PC-3 (cell line): ENCODE measurements at regions not wholly inside any gene's neighbourhood (a gene's known extent, or its start where the extent isn't known, plus 50 kb on each side); places are given as distances from the start of the nearest gene placed in this dataset.

Experiments used
- ATAC-seq: fragments of 200-7000 bp; cut with Tn5 transposase; 2 replicates; pipeline ENCODE4 v1.9.1; 2020; ENCODE audit warnings: mild to moderate bottlenecking, moderate library complexity
- BruUV-seq: library from RNA; stranded (reverse); fragments of 400-500 nt; replicated peaks from 2 replicates; lab custom pipeline; 2021; lab: Mats Ljungman, UMichigan
- CTCF ChIA-PET: fragments of 300-600 bp; sonication (Branson Sonifier 250); formaldehyde crosslinking; loops from one replicate; lab custom pipeline; 2022; ENCODE audit warnings: antibody characterized with exemption; lab: Charles Lee
- POLR2A ChIA-PET: fragments of 300-600 bp; sonication (Branson Sonifier 250); formaldehyde crosslinking; loops from one replicate; lab custom pipeline; 2022; ENCODE audit warnings: antibody characterized with exemption; ENCODE audit not compliant: unreplicated experiment; lab: Charles Lee
- DNase-seq: peaks from one replicate; pipeline ENCODE4 v3.0.0-alpha.2; 2015
- H2AFZ ChIP-seq: fragments of 300-600 bp; sonication (generic); 2 replicates; pipeline ENCODE4 v1.6.0; 2016; ENCODE audit warnings: antibody characterized with exemption, low read length
- H3F3A ChIP-seq: fragments of 300-600 bp; sonication (generic); one replicate; pipeline ENCODE4 v1.6.0; 2017; ENCODE audit warnings: antibody characterized with exemption, low read length, control low read depth, mild to moderate bottlenecking; ENCODE audit not compliant: unreplicated experiment
- H3K27ac ChIP-seq: fragments of 300-600 bp; sonication (generic); 2 replicates; pipeline ENCODE4 v1.5.1; 2016; ENCODE audit warnings: mild to moderate bottlenecking, low read length
- H3K27me3 ChIP-seq: fragments of 300-600 bp; sonication (generic); 2 replicates; pipeline ENCODE4 v1.6.1; 2016; ENCODE audit warnings: low read length, mixed read lengths
- H3K36me3 ChIP-seq: fragments of 300-600 bp; sonication (generic); 2 replicates; pipeline ENCODE4 v1.6.1; 2016; ENCODE audit warnings: low read depth, mixed run types, low read length, mixed read lengths
- H3K4me1 ChIP-seq: fragments of 300-600 bp; sonication (generic); 2 replicates; pipeline ENCODE4 v1.5.1; 2016; ENCODE audit warnings: low read length; ENCODE audit not compliant: insufficient read depth
- H3K4me2 ChIP-seq: fragments of 300-600 bp; sonication (generic); 2 replicates; pipeline ENCODE4 v1.6.0; 2016; ENCODE audit warnings: low read length
- H3K4me3 ChIP-seq: fragments of 300-600 bp; sonication (generic); 2 replicates; pipeline ENCODE4 v1.5.1; 2016; ENCODE audit warnings: mild to moderate bottlenecking, low read length, mixed read lengths
- H3K79me2 ChIP-seq: fragments of 300-600 bp; sonication (generic); 2 replicates; pipeline ENCODE4 v1.6.1; 2017; ENCODE audit warnings: low read length, mixed read lengths
- H3K9ac ChIP-seq: fragments of 300-600 bp; sonication (generic); 2 replicates; pipeline ENCODE4 v1.6.0; 2016; ENCODE audit warnings: mild to moderate bottlenecking, low read length
- H3K9me2 ChIP-seq: fragments of 300-600 bp; sonication (generic); replicated peaks from 2 replicates; pipeline ENCODE4 v1.6.1; 2016; ENCODE audit warnings: mixed run types, low read length, mixed read lengths
- H3K9me3 ChIP-seq: fragments of 300-600 bp; sonication (generic); 2 replicates; pipeline ENCODE4 v1.6.1; 2016; ENCODE audit warnings: low read length, mixed read lengths
- H4K20me1 ChIP-seq: fragments of 300-600 bp; sonication (generic); 2 replicates; pipeline ENCODE4 v1.6.1; 2016; ENCODE audit warnings: low read length, mixed read lengths
- EZH2 ChIP-seq: fragments of 300-600 bp; sonication (generic); IDR thresholded peaks from one replicate; pipeline ENCODE4 v1.6.1; 2017; ENCODE audit warnings: antibody characterized with exemption, mild to moderate bottlenecking, low read length; ENCODE audit not compliant: unreplicated experiment
- EZH2phosphoT487 ChIP-seq: fragments of 300-600 bp; sonication (generic); IDR thresholded peaks from 2 replicates; pipeline ENCODE4 v1.6.1; 2018; ENCODE audit warnings: mild to moderate bottlenecking, antibody characterized with exemption, low read length, borderline replicate concordance
- intact Hi-C: fragments of 100-400 bp; cut with micrococcal nuclease; formaldehyde crosslinking; loops from 2 replicates; pipeline ENCODE4 v1.9.0; 2023
- TF ChIP-seq, protein P1 (sequence below): fragments of 300-600 bp; sonication (generic); conservative IDR thresholded peaks from 2 replicates; pipeline ENCODE4 v1.5.1; 2017; ENCODE audit warnings: antibody characterized with exemption, low read depth, mild to moderate bottlenecking, low read length

DNA sequence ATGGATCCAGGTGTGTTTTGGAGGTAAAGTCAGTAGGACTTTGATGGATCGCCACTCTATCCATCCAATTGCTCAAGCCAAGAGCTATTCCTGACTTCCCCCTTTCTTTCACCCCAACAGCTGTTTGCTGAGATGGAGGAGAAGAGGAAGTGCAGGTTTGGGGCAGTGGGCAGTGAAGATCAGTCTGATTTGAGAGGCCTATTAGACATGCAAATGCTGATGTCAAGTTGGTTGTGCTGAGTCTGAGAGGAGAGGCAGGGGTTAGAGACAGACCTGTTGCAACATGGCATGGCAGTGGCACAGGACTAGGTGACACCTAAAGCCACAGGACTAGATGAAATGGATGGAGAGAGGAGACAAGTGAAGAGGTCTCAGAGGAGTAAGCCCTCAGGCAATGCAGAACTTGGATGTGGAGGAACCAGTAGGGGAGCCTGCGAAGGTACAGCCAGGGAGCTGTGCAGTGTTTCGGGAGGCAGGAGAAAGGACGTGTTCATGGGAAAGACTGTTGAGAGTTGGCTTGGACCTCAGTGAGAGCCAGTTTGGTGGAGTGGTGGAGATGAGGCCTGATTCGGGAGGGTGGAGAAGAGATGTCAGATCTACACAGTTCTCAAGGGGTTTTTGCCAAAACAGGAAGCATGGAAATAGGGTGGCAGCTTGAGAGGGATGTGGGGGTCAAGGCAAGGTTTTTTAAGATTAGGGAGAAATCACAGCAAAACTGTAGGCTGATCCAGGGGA, 175.0 kb downstream of the MACROH2A1 start:
- no peak for ATAC-seq
- no peaks in the 10 kb centered on the region for H3K79me2 ChIP-seq
- peaks cover 15% of the 10 kb centered on the region for H3K4me1 ChIP-seq
- DNase-seq: no peak
- ChIA-PET CTCF (no interaction called here), POLR2A (no interaction called here)
- H3K4me2 ChIP-seq: no peak overlapping the region
- BruUV-seq: no TSS peak
- no peaks in the 10 kb centered on the region for H3K9me3 ChIP-seq
- no peak overlapping the region for H3K27ac ChIP-seq
- intact Hi-C loops: no loop called here
- no peaks in the 10 kb centered on the region for H4K20me1 ChIP-seq
- no peaks in the 10 kb centered on the region for H3K36me3 ChIP-seq
- no peaks in the 10 kb centered on the region for H3K27me3 ChIP-seq
- H3F3A ChIP-seq: no peaks in the 10 kb centered on the region
- TF ChIP-seq EZH2: no peak
- TF ChIP-seq, protein P1, sequence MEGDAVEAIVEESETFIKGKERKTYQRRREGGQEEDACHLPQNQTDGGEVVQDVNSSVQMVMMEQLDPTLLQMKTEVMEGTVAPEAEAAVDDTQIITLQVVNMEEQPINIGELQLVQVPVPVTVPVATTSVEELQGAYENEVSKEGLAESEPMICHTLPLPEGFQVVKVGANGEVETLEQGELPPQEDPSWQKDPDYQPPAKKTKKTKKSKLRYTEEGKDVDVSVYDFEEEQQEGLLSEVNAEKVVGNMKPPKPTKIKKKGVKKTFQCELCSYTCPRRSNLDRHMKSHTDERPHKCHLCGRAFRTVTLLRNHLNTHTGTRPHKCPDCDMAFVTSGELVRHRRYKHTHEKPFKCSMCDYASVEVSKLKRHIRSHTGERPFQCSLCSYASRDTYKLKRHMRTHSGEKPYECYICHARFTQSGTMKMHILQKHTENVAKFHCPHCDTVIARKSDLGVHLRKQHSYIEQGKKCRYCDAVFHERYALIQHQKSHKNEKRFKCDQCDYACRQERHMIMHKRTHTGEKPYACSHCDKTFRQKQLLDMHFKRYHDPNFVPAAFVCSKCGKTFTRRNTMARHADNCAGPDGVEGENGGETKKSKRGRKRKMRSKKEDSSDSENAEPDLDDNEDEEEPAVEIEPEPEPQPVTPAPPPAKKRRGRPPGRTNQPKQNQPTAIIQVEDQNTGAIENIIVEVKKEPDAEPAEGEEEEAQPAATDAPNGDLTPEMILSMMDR: no peak
- no peak overlapping the region for H3K9ac ChIP-seq
- H3K9me2 ChIP-seq: no peaks in the 10 kb centered on the region
- H3K4me3 ChIP-seq: no peak overlapping the region
- no peak overlapping the region for H2AFZ ChIP-seq

DNA sequence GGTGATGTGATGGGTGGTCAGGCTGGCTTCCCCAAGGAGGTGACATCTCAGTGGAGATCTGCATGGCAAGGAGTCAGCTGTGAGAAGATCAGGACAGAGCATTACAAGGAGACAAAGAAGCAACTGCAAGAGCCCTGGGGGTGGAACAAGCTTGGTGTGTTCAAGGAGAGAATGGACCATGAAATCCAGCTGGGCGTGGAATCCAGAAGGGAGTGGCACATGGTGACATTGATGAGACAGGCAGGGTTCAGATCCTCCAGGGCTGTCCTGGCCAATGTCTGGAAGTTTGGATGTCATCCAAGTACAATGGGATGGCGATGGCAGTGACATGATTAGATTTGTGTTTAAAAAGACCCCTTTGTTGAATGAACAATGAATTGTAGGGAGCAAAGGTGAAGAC, 175.6 kb downstream of the MACROH2A1 start:
- no peaks in the 10 kb centered on the region for H3K79me2 ChIP-seq
- ChIA-PET CTCF (no interaction called here), POLR2A (no interaction called here)
- H3K9me3 ChIP-seq: no peaks in the 10 kb centered on the region
- H3K4me2 ChIP-seq: no peak overlapping the region
- H3K27ac ChIP-seq: no peak overlapping the region
- no TSS peak for BruUV-seq
- intact Hi-C loops: no loop called here
- TF ChIP-seq EZH2 (no peak), EZH2phosphoT487 (no peak)
- DNase-seq (no peak), ATAC-seq (no peak)
- H4K20me1 ChIP-seq: no peaks in the 10 kb centered on the region
- H3K27me3 ChIP-seq: no peaks in the 10 kb centered on the region
- H3K9ac ChIP-seq: no peak overlapping the region
- no peaks in the 10 kb centered on the region for H3F3A ChIP-seq
- H3K36me3 ChIP-seq: no peaks in the 10 kb centered on the region
- peaks cover 15% of the 10 kb centered on the region for H3K4me1 ChIP-seq
- no peak overlapping the region for H3K4me3 ChIP-seq
- H3K9me2 ChIP-seq: no peaks in the 10 kb centered on the region
- H2AFZ ChIP-seq: no peak overlapping the region

DNA sequence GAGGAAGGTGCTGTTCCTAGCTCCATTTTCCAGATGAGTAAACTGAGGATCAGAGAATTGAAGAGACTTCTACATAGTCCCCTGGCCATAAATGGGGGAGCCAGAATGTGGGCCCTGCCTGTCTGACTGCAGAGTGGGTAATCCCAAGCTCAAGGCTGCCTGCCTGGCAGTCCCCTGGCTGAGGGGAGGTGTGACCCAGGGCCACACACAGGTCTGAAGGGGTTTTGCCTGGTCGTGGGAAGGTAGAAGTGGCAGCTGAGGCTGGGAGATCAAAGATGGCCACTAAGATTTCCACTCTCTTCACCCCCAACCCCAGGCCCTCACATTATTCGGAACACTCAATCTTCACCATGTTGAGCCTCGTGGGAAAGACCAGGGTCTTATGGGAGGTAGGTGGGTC, 176.3 kb downstream of the MACROH2A1 start:
- Histone ChIP-seq H3K4me2 (no peak overlapping the region), H3K4me3 (no peak overlapping the region), H3K27ac (no peak overlapping the region), H3K9ac (no peak overlapping the region), H3K4me1 (peaks cover 15% of the 10 kb centered on the region), H2AFZ (no peak overlapping the region), H3K27me3 (no peaks in the 10 kb centered on the region), H3K36me3 (no peaks in the 10 kb centered on the region), H3K9me2 (no peaks in the 10 kb centered on the region), H3K79me2 (no peaks in the 10 kb centered on the region), H3F3A (no peaks in the 10 kb centered on the region), H3K9me3 (no peaks in the 10 kb centered on the region), H4K20me1 (no peaks in the 10 kb centered on the region)
- CTCF ChIA-PET: no interaction called here
- no peak for DNase-seq
- TF ChIP-seq EZH2phosphoT487: no peak
- TF ChIP-seq, protein P1: no peak
- TF ChIP-seq EZH2: no peak
- no TSS peak for BruUV-seq
- POLR2A ChIA-PET: no interaction called here
- ATAC-seq: no peak
- intact Hi-C loops: no loop called here
